UCSD-AML1 (cell line): ENCODE measurements at regions not wholly inside any gene's neighbourhood (a gene's known extent, or its start where the extent isn't known, plus 50 kb on each side); places are given as distances from the start of the nearest gene placed in this dataset.

Source experiments
- DNase-seq: peaks from one replicate; lab custom pipeline; 2025; ENCODE audit not compliant: unreplicated experiment; lab: John Stamatoyannopoulos, UW

GRCh38 chr4:25527034-25527433, 128.6 kb upstream of the SLC34A2 start:
- no peak for DNase-seq

- no peak for DNase-seq
Observed at GRCh38 chr4:25528391-25528790, 127.3 kb upstream of the SLC34A2 start.

GRCh38 chr4:25531272-25531671, 124.4 kb upstream of the SLC34A2 start:
- no peak for DNase-seq

GRCh38 chr4:25532591-25532990, 123.1 kb upstream of the SLC34A2 start:
- no peak for DNase-seq

- no peak for DNase-seq
Observed at GRCh38 chr4:25533256-25533655, 122.4 kb upstream of the SLC34A2 start.

GRCh38 chr4:25535278-25535677, 120.4 kb upstream of the SLC34A2 start:
- no peak for DNase-seq

- no peak for DNase-seq
Observed at GRCh38 chr4:25535701-25536473, 119.8 kb upstream of the SLC34A2 start.

GRCh38 chr4:25536564-25537320, 118.9 kb upstream of the SLC34A2 start:
- no peak for DNase-seq

GRCh38 chr4:25538430-25538829, 117.2 kb upstream of the SLC34A2 start:
- DNase-seq, result peak; percentile 18

GRCh38 chr4:25539241-25539640, 116.4 kb upstream of the SLC34A2 start:
- no peak for DNase-seq

- DNase-seq, result no peak
Observed at GRCh38 chr4:25540734-25541133, 114.9 kb upstream of the SLC34A2 start.

GRCh38 chr4:25547343-25547742, 108.3 kb upstream of the SLC34A2 start:
- no peak for DNase-seq

GRCh38 chr4:25549413-25549812, 106.2 kb upstream of the SLC34A2 start:
- no peak for DNase-seq

GRCh38 chr4:25550376-25551030, 105.1 kb upstream of the SLC34A2 start:
- no peak for DNase-seq

- no peak for DNase-seq
Observed at GRCh38 chr4:25551605-25552004, 104.0 kb upstream of the SLC34A2 start.

- peak; percentile 24 for DNase-seq
Observed at GRCh38 chr4:25552580-25553271, 102.9 kb upstream of the SLC34A2 start.

- DNase-seq, result no peak
Observed at GRCh38 chr4:25559508-25559907, 96.1 kb upstream of the SLC34A2 start.

GRCh38 chr4:25560605-25561004, 95.0 kb upstream of the SLC34A2 start:
- no peak for DNase-seq

- DNase-seq, result no peak
Observed at GRCh38 chr4:25563071-25563564, 92.5 kb upstream of the SLC34A2 start.

- no peak for DNase-seq
Observed at GRCh38 chr4:25564836-25565235, 90.8 kb upstream of the SLC34A2 start.

- DNase-seq, result no peak
Observed at GRCh38 chr4:25567253-25567652, 88.4 kb upstream of the SLC34A2 start.
